GM19467 (cell line): ENCODE measurements at regions not wholly inside any gene's neighbourhood (a gene's known extent, or its start where the extent isn't known, plus 50 kb on each side); places are given as distances from the start of the nearest gene placed in this dataset.

ENCODE experiments used
- ATAC-seq: cut with Tn5 transposase; IDR thresholded peaks from one replicate; pipeline ENCODE4 v1.9.1; 2021; ENCODE audit warnings: mild to moderate bottlenecking, moderate library complexity; ENCODE audit not compliant: unreplicated experiment

GRCh38 chr17:33750943-33751701 lies 458.0 kb upstream of the ASIC2 start:
- ATAC-seq, result no peak

- no peak for ATAC-seq
Observed at GRCh38 chr17:33751702-33752065, 458.6 kb upstream of the ASIC2 start.

- no peak for ATAC-seq
Observed at GRCh38 chr17:33753452-33753851, 460.4 kb upstream of the ASIC2 start.

- ATAC-seq, result no peak
Observed at GRCh38 chr17:33756021-33756420, 462.9 kb upstream of the ASIC2 start.

GRCh38 chr17:33765871-33766270 lies 472.8 kb upstream of the ASIC2 start:
- no peak for ATAC-seq

- ATAC-seq, result no peak
Observed at GRCh38 chr17:33766721-33767120, 473.6 kb upstream of the ASIC2 start.

GRCh38 chr17:33769066-33769465 lies 476.0 kb upstream of the ASIC2 start:
- ATAC-seq, result no peak

- no peak for ATAC-seq
Observed at GRCh38 chr17:33776304-33776703, 478.8 kb upstream of the CCL2 start.

- ATAC-seq, result no peak
Observed at GRCh38 chr17:33776903-33777302, 478.2 kb upstream of the CCL2 start.

GRCh38 chr17:33777674-33778073 lies 477.4 kb upstream of the CCL2 start:
- no peak for ATAC-seq

GRCh38 chr17:33778505-33779233 lies 476.4 kb upstream of the CCL2 start:
- ATAC-seq, result no peak

GRCh38 chr17:33779234-33779591 lies 475.9 kb upstream of the CCL2 start:
- ATAC-seq, result no peak

- ATAC-seq, result no peak
Observed at GRCh38 chr17:33785281-33785680, 469.8 kb upstream of the CCL2 start.

- no peak for ATAC-seq
Observed at GRCh38 chr17:33786478-33786877, 468.6 kb upstream of the CCL2 start.

- ATAC-seq, result no peak
Observed at GRCh38 chr17:33789658-33790057, 465.4 kb upstream of the CCL2 start.

GRCh38 chr17:33797181-33797580 lies 457.9 kb upstream of the CCL2 start:
- no peak for ATAC-seq

GRCh38 chr17:33798308-33798707 lies 456.8 kb upstream of the CCL2 start:
- ATAC-seq, result no peak

GRCh38 chr17:33802349-33803198 lies 452.5 kb upstream of the CCL2 start:
- no peak for ATAC-seq

- no peak for ATAC-seq
Observed at GRCh38 chr17:33803199-33803685, 451.8 kb upstream of the CCL2 start.

- no peak for ATAC-seq
Observed at GRCh38 chr17:33803686-33804085, 451.4 kb upstream of the CCL2 start.

- no peak for ATAC-seq
Observed at GRCh38 chr17:33804401-33804800, 450.7 kb upstream of the CCL2 start.

- ATAC-seq, result no peak
Observed at GRCh38 chr17:33806631-33807030, 448.5 kb upstream of the CCL2 start.
